Loucy (cell line): ENCODE measurements at regions not wholly inside any gene's neighbourhood (a gene's known extent, or its start where the extent isn't known, plus 50 kb on each side); places are given as distances from the start of the nearest gene placed in this dataset.

Source experiments
- H2AFZ ChIP-seq: fragments of 200-600 bp; sonication (generic); 2 replicates; pipeline ENCODE4 v1.6.0; 2016; ENCODE audit warnings: antibody characterized with exemption, mild to moderate bottlenecking, low read length, moderate library complexity
- H3F3A ChIP-seq: fragments of 200-600 bp; 2 replicates; pipeline ENCODE4 v1.6.0; 2016; ENCODE audit warnings: antibody characterized with exemption, low read depth, mild to moderate bottlenecking
- H3K27me3 ChIP-seq: fragments of 200-600 bp; sonication (generic); 2 replicates; pipeline ENCODE4 v1.6.1; 2014; ENCODE audit warnings: low read length, mild to moderate bottlenecking; ENCODE audit not compliant: insufficient read depth, poor library complexity, severe bottlenecking
- H3K36me3 ChIP-seq: fragments of 200-600 bp; sonication (generic); 2 replicates; pipeline ENCODE4 v1.6.1; 2016; ENCODE audit warnings: low read length; ENCODE audit not compliant: insufficient read depth
- H3K4me1 ChIP-seq: fragments of 200-600 bp; sonication (generic); 2 replicates; pipeline ENCODE4 v1.5.1; 2014; ENCODE audit warnings: low read length, mild to moderate bottlenecking; ENCODE audit not compliant: insufficient read depth, poor library complexity, severe bottlenecking
- H3K4me2 ChIP-seq: fragments of 200-600 bp; sonication (generic); 2 replicates; pipeline ENCODE4 v1.6.0; 2014; ENCODE audit warnings: antibody characterized with exemption, low read length, low read depth, mild to moderate bottlenecking; ENCODE audit not compliant: poor library complexity, severe bottlenecking
- H3K4me3 ChIP-seq: fragments of 200-600 bp; sonication (generic); 2 replicates; pipeline ENCODE4 v1.5.1; 2014; ENCODE audit warnings: low read length, mild to moderate bottlenecking, mixed read lengths; ENCODE audit not compliant: poor library complexity, severe bottlenecking
- H3K79me2 ChIP-seq: fragments of 200-600 bp; sonication (generic); 2 replicates; pipeline ENCODE4 v1.6.1; 2014; ENCODE audit warnings: low read length; ENCODE audit not compliant: insufficient read depth
- H3K9ac ChIP-seq: fragments of 200-600 bp; sonication (generic); 2 replicates; pipeline ENCODE4 v1.6.0; 2014; ENCODE audit warnings: mild to moderate bottlenecking, low read depth, low read length, moderate library complexity; ENCODE audit not compliant: poor library complexity, severe bottlenecking
- H3K9me2 ChIP-seq: fragments of 200-600 bp; sonication (generic); replicated peaks from 2 replicates; pipeline ENCODE4 v1.6.1; 2016; ENCODE audit warnings: low read depth, low read length, mixed read lengths
- H3K9me3 ChIP-seq: fragments of 200-600 bp; sonication (generic); 2 replicates; pipeline ENCODE4 v1.6.1; 2014; ENCODE audit warnings: mild to moderate bottlenecking, antibody characterized with exemption, low read length, low read depth; ENCODE audit not compliant: insufficient read depth
- H4K20me1 ChIP-seq: fragments of 200-600 bp; sonication (generic); 2 replicates; pipeline ENCODE4 v1.6.0; 2014; ENCODE audit warnings: antibody characterized with exemption, low read length, mild to moderate bottlenecking; ENCODE audit not compliant: insufficient read depth, poor library complexity, severe bottlenecking
- CTCF ChIP-seq: fragments of 200-600 bp; sonication (generic); conservative IDR thresholded peaks from 2 replicates; pipeline ENCODE4 v1.5.1; 2014; ENCODE audit warnings: mild to moderate bottlenecking, antibody characterized with exemption, low read length
- EZH2phosphoT487 ChIP-seq: fragments of 200-600 bp; IDR thresholded peaks from 2 replicates; pipeline ENCODE4 v1.6.1; 2018; ENCODE audit warnings: antibody characterized with exemption, mild to moderate bottlenecking, moderate library complexity, borderline replicate concordance

DNA sequence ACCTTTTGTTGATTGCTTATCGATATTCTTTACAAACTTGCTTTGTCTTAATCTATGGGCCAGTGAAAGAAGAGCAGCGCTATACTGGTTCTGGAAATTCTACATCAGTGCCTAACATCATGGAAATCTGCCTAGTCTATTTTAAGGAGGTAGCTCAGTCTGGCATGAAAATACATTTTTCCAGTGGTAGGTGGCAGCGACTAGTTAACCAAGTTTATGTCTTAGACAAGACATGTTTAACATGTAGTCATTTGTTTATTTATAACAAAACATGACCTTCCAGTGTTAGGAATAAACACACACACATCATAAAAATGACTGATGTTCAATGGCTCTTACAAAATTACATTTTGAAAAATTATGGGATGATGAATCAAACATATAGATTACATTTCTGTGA lies 336.0 kb upstream of the SOX5 start:
- H4K20me1 ChIP-seq: no peaks in the 10 kb centered on the region

DNA sequence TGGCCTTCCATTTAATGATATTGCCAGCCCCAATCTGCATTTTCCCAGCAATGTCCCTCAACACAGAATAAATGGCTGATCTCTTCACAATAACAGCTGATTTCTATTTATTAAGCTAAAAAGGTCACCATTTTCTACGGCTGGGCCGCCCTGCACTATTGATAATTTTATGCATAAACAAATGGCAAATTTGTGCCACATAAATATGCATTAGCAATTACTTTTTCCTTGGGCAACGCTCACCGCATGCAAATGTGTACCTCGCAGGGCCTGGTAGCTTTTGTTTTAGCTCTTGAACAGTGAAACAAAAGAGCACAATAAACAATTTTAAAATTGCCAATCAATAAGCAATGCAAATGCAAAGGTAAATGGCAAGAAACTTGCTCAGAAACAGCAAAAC lies 331.9 kb upstream of the SOX5 start:
- Histone ChIP-seq H3K4me1 (peaks cover 7% of the 10 kb centered on the region), H2AFZ (no peak overlapping the region), H3F3A (no peaks in the 10 kb centered on the region), H3K9ac (no peak overlapping the region), H3K9me2 (no peaks in the 10 kb centered on the region), H3K79me2 (no peaks in the 10 kb centered on the region), H3K4me3 (no peak overlapping the region), H3K4me2 (no peak overlapping the region), H4K20me1 (no peaks in the 10 kb centered on the region), H3K36me3 (no peaks in the 10 kb centered on the region), H3K27me3 (no peaks in the 10 kb centered on the region), H3K9me3 (no peaks in the 10 kb centered on the region)
- TF ChIP-seq CTCF (no peak), EZH2phosphoT487 (no peak)

More for the DNA sequence above, 336.0 kb upstream of the SOX5 start:
- H3K79me2 ChIP-seq: no peaks in the 10 kb centered on the region
- H3K9me2 ChIP-seq: no peaks in the 10 kb centered on the region
- no peaks in the 10 kb centered on the region for H3K27me3 ChIP-seq
- H3F3A ChIP-seq: no peaks in the 10 kb centered on the region
- no peaks in the 10 kb centered on the region for H3K36me3 ChIP-seq
- H3K9me3 ChIP-seq: no peaks in the 10 kb centered on the region
- H3K4me1 ChIP-seq: peaks cover 7% of the 10 kb centered on the region
- H3K4me3 ChIP-seq: no peak overlapping the region
- no peak overlapping the region for H3K9ac ChIP-seq
- H2AFZ ChIP-seq: no peak overlapping the region
- H3K4me2 ChIP-seq: no peak overlapping the region
- TF ChIP-seq EZH2phosphoT487 (no peak), CTCF (no peak)

- Histone ChIP-seq H3K4me1 (peaks cover 7% of the 10 kb centered on the region), H3K27me3 (no peaks in the 10 kb centered on the region), H3K9me3 (no peaks in the 10 kb centered on the region), H3K4me2 (peak overlapping the region; percentile 4), H3K9me2 (no peaks in the 10 kb centered on the region), H4K20me1 (no peaks in the 10 kb centered on the region), H3K4me3 (no peak overlapping the region), H3K36me3 (no peaks in the 10 kb centered on the region), H3K9ac (no peak overlapping the region), H3K79me2 (no peaks in the 10 kb centered on the region), H2AFZ (no peak overlapping the region; the same call in 1 of the 2 replicates), H3F3A (no peaks in the 10 kb centered on the region)
- no peak for TF ChIP-seq CTCF
- no peak for TF ChIP-seq EZH2phosphoT487
Observed at GRCh38 chr12:24280056-24280842, 330.8 kb upstream of the SOX5 start.
